GM23338 (cell line): ENCODE measurements at regions not wholly inside any gene's neighbourhood (a gene's known extent, or its start where the extent isn't known, plus 50 kb on each side); places are given as distances from the start of the nearest gene placed in this dataset.
A peak's percentile ranks its signal among the peaks of the same experiment; 100 is the strongest.

Experiments used
- ATAC-seq: fragments of 200-7000 bp; cut with Tn5 transposase; 3 replicates; pipeline ENCODE4 v1.9.1; 2020
- DNase-seq: peaks from one replicate; pipeline ENCODE4 v3.0.0-alpha.2; 2015; ENCODE audit warnings: low spot score
- H2AFZ ChIP-seq: fragments of 200-600 bp; sonication (generic); 2 replicates; pipeline ENCODE4 v1.8.0; 2016; ENCODE audit warnings: antibody characterized with exemption, mild to moderate bottlenecking, moderate library complexity
- H3F3A ChIP-seq: fragments of 200-600 bp; sonication (generic); replicated peaks from 2 replicates; pipeline ENCODE4 v1.8.0; 2017; ENCODE audit warnings: antibody characterized with exemption, mixed run types, low read depth
- H3K27ac ChIP-seq: fragments of 200-600 bp; sonication (generic); 2 replicates; pipeline ENCODE4 v1.6.1; 2016; ENCODE audit warnings: low read depth
- H3K27me3 ChIP-seq: fragments of 200-600 bp; sonication (generic); 2 replicates; pipeline ENCODE4 v1.8.0; 2016; ENCODE audit warnings: mild to moderate bottlenecking, mixed run types, moderate library complexity; ENCODE audit not compliant: insufficient read depth
- H3K36me3 ChIP-seq: fragments of 200-600 bp; sonication (generic); 2 replicates; pipeline ENCODE4 v1.8.0; 2016; ENCODE audit warnings: mild to moderate bottlenecking; ENCODE audit not compliant: insufficient read depth
- H3K4me1 ChIP-seq: fragments of 200-600 bp; sonication (generic); 2 replicates; pipeline ENCODE4 v1.8.0; 2016; ENCODE audit warnings: mild to moderate bottlenecking, moderate library complexity; ENCODE audit not compliant: insufficient read depth
- H3K4me2 ChIP-seq: fragments of 200-600 bp; sonication (generic); 2 replicates; pipeline ENCODE4 v1.7.1; 2017; ENCODE audit warnings: mixed run types
- H3K4me3 ChIP-seq: fragments of 200-600 bp; sonication (generic); 2 replicates; pipeline ENCODE4 v1.6.1; 2016; ENCODE audit warnings: mixed run types
- H3K79me2 ChIP-seq: fragments of 200-600 bp; sonication (generic); replicated peaks from 2 replicates; pipeline ENCODE4 v1.8.0; 2017; ENCODE audit warnings: mild to moderate bottlenecking; ENCODE audit not compliant: insufficient read depth
- H3K9me2 ChIP-seq: fragments of 200-600 bp; sonication (generic); 2 replicates; pipeline ENCODE4 v1.8.0; 2017; ENCODE audit not compliant: insufficient read depth
- H4K20me1 ChIP-seq: fragments of 200-600 bp; sonication (generic); replicated peaks from 2 replicates; pipeline ENCODE4 v1.8.0; 2017; ENCODE audit warnings: mild to moderate bottlenecking; ENCODE audit not compliant: insufficient read depth
- H3K27ac Mint-ChIP-seq: 2 replicates; pipeline ENCODE4 v1.8.0; 2020; ENCODE audit warnings: inconsistent platforms, mild to moderate bottlenecking, moderate library complexity, mixed read lengths
- H3K27me3 Mint-ChIP-seq: 3 replicates; pipeline ENCODE4 v1.8.0; 2022; ENCODE audit warnings: low read depth, mild to moderate bottlenecking, moderate library complexity, mixed read lengths, inconsistent platforms; ENCODE audit not compliant: insufficient read depth, poor library complexity
- H3K36me3 Mint-ChIP-seq: 3 replicates; pipeline ENCODE4 v1.8.0; 2021; ENCODE audit warnings: low read depth, mild to moderate bottlenecking, inconsistent platforms, moderate library complexity, mixed read lengths
- H3K4me1 Mint-ChIP-seq: 3 replicates; pipeline ENCODE4 v1.8.0; 2020; ENCODE audit warnings: mild to moderate bottlenecking, inconsistent platforms, mixed read lengths
- H3K4me3 Mint-ChIP-seq: 3 replicates; pipeline ENCODE4 v1.8.0; 2021; ENCODE audit warnings: moderate library complexity, mild to moderate bottlenecking, inconsistent platforms, mixed read lengths
- H3K9me3 Mint-ChIP-seq: 3 replicates; pipeline ENCODE4 v1.8.0; 2020; ENCODE audit warnings: moderate library complexity, mild to moderate bottlenecking, inconsistent platforms, mixed read lengths
- CREB1 ChIP-seq: fragments of 250-450 bp; sonication (Bioruptor Pico); IDR thresholded peaks from 2 replicates; pipeline ENCODE4 v1.5.0; 2020; ENCODE audit warnings: low read depth, mild to moderate bottlenecking, moderate library complexity
- EZH2 ChIP-seq: fragments of 200-600 bp; sonication (generic); IDR thresholded peaks from one replicate; pipeline ENCODE4 v1.8.0; 2017; ENCODE audit warnings: antibody characterized with exemption, mild to moderate bottlenecking, low read depth; ENCODE audit not compliant: unreplicated experiment
- EZH2phosphoT487 ChIP-seq: fragments of 200-600 bp; sonication (generic); IDR thresholded peaks from one replicate; pipeline ENCODE4 v1.8.1; 2018; ENCODE audit warnings: antibody characterized with exemption; ENCODE audit not compliant: unreplicated experiment
- JUNB ChIP-seq: IDR thresholded peaks from one replicate; pipeline ENCODE4 v1.6.1; 2016; ENCODE audit warnings: antibody characterized with exemption; ENCODE audit not compliant: unreplicated experiment
- NANOG ChIP-seq: IDR thresholded peaks from 2 replicates; pipeline ENCODE4 v1.6.1; 2016; ENCODE audit warnings: antibody characterized with exemption, borderline replicate concordance
- POLR2AphosphoS5 ChIP-seq: IDR thresholded peaks from 2 replicates; pipeline ENCODE4 v1.6.1; 2016; ENCODE audit warnings: antibody characterized with exemption, low read depth
- STAT1 ChIP-seq: IDR thresholded peaks from one replicate; pipeline ENCODE4 v1.6.1; 2016; ENCODE audit warnings: antibody characterized with exemption; ENCODE audit not compliant: unreplicated experiment
- ZNF114 ChIP-seq: fragments of 250-450 bp; sonication (Bioruptor Pico); IDR thresholded peaks from 2 replicates; pipeline ENCODE4 v1.5.0; 2020; ENCODE audit warnings: mild to moderate bottlenecking, moderate library complexity
- ZNF331 ChIP-seq: fragments of 250-450 bp; sonication (Bioruptor Pico); IDR thresholded peaks from 2 replicates; pipeline ENCODE4 v1.5.0; 2020; ENCODE audit warnings: low read depth, mild to moderate bottlenecking, moderate library complexity
- TF ChIP-seq, protein P1 (sequence below): IDR thresholded peaks from one replicate; pipeline ENCODE4 v1.6.1; 2018; ENCODE audit warnings: antibody characterized with exemption; ENCODE audit not compliant: unreplicated experiment
- TF ChIP-seq, protein P2 (sequence below): IDR thresholded peaks from 2 replicates; pipeline ENCODE4 v1.6.1; 2016; ENCODE audit warnings: antibody characterized with exemption
- TF ChIP-seq, protein P3 (sequence below), 2 experiments: fragments of 200-600 bp in 1 of 2; sonication (generic) in 1 of 2; conservative IDR thresholded peaks; 2 replicates each; pipeline versions ENCODE4 v1.5.1 to v1.6.1; 2016 to 2017; ENCODE audit warnings: antibody characterized with exemption in 2 of 2, low read depth in 2 of 2, mild to moderate bottlenecking in 2 of 2, moderate library complexity in 1 of 2

DNA sequence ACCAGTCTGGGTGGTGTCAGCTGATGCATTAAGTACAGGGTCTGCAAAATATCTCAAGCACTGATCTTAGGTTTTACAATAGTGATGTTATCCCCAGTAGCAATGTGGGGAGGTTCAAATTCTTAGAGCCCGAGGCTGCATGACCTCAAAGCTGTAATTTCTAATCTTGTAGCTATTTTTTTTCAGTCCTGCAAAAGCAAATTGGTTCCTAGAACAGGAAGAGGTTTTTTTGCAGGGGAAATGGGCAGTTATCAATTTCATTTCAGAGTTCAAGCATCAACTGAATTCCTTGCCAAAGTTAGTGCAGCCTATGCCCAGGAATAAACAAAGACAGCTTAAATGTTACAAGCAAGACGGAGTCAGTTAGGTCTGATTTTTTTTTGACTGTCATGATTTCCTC, 188.3 kb downstream of the DDX3Y start (continued):
- TF ChIP-seq, protein P1, sequence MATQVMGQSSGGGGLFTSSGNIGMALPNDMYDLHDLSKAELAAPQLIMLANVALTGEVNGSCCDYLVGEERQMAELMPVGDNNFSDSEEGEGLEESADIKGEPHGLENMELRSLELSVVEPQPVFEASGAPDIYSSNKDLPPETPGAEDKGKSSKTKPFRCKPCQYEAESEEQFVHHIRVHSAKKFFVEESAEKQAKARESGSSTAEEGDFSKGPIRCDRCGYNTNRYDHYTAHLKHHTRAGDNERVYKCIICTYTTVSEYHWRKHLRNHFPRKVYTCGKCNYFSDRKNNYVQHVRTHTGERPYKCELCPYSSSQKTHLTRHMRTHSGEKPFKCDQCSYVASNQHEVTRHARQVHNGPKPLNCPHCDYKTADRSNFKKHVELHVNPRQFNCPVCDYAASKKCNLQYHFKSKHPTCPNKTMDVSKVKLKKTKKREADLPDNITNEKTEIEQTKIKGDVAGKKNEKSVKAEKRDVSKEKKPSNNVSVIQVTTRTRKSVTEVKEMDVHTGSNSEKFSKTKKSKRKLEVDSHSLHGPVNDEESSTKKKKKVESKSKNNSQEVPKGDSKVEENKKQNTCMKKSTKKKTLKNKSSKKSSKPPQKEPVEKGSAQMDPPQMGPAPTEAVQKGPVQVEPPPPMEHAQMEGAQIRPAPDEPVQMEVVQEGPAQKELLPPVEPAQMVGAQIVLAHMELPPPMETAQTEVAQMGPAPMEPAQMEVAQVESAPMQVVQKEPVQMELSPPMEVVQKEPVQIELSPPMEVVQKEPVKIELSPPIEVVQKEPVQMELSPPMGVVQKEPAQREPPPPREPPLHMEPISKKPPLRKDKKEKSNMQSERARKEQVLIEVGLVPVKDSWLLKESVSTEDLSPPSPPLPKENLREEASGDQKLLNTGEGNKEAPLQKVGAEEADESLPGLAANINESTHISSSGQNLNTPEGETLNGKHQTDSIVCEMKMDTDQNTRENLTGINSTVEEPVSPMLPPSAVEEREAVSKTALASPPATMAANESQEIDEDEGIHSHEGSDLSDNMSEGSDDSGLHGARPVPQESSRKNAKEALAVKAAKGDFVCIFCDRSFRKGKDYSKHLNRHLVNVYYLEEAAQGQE = no peak
- TF ChIP-seq POLR2AphosphoS5 (no peak), STAT1 (no peak), EZH2 (no peak), ZNF331 (CRISPR knock-in tag) (no peak), NANOG (no peak), ZNF114 (no peak), EZH2phosphoT487 (no peak), JUNB (no peak), CREB1 (no peak)
- TF ChIP-seq, protein P2, sequence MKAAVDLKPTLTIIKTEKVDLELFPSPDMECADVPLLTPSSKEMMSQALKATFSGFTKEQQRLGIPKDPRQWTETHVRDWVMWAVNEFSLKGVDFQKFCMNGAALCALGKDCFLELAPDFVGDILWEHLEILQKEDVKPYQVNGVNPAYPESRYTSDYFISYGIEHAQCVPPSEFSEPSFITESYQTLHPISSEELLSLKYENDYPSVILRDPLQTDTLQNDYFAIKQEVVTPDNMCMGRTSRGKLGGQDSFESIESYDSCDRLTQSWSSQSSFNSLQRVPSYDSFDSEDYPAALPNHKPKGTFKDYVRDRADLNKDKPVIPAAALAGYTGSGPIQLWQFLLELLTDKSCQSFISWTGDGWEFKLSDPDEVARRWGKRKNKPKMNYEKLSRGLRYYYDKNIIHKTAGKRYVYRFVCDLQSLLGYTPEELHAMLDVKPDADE = no peak
- TF ChIP-seq, protein P3, sequence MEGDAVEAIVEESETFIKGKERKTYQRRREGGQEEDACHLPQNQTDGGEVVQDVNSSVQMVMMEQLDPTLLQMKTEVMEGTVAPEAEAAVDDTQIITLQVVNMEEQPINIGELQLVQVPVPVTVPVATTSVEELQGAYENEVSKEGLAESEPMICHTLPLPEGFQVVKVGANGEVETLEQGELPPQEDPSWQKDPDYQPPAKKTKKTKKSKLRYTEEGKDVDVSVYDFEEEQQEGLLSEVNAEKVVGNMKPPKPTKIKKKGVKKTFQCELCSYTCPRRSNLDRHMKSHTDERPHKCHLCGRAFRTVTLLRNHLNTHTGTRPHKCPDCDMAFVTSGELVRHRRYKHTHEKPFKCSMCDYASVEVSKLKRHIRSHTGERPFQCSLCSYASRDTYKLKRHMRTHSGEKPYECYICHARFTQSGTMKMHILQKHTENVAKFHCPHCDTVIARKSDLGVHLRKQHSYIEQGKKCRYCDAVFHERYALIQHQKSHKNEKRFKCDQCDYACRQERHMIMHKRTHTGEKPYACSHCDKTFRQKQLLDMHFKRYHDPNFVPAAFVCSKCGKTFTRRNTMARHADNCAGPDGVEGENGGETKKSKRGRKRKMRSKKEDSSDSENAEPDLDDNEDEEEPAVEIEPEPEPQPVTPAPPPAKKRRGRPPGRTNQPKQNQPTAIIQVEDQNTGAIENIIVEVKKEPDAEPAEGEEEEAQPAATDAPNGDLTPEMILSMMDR (conservative IDR thresholded peaks at IDR 0.05; ENCODE audit: low read depth in 2 of 2) = no peak

DNA sequence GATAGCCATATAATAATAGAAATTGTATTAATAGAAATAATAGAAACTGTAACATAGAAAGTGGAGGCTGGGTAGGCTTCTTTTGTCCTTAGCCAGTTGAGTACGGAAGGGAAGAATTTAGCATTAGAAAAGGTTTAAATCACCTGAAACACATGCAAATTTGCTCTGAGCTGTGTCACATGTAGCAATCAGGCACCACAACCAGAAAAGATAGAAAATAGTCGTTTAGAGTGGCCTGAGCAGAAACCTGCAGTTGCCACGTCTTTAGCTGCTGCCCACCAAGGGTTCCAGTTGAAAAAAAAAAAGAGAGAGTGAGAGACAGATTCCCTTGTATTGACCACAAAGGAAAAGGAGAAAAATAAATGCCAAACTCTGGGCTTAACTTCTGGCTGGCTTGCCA, 188.8 kb downstream of the DDX3Y start:
- Histone ChIP-seq H3K9me2 (peaks cover 9% of the 10 kb centered on the region; the same call in 1 of the 2 replicates), H3K36me3 (peaks cover 6% of the 10 kb centered on the region; the same call in 1 of the 2 replicates), H3K4me2 (peak overlapping the region; percentile 40), H3K79me2 (no peaks in the 10 kb centered on the region), H4K20me1 (no peaks in the 10 kb centered on the region), H2AFZ (no peak overlapping the region), H3K27ac (peak overlapping the region; percentile 99), H3K4me3 (no peak overlapping the region), H3K4me1 (peaks cover 11% of the 10 kb centered on the region), H3F3A (peaks cover 6% of the 10 kb centered on the region; the same call in 1 of the 2 replicates), H3K27me3 (no peaks in the 10 kb centered on the region)
- peaks cover 19% of the 10 kb centered on the region for H3K4me1 Mint-ChIP-seq
- no peak overlapping the region; the same call in 2 of the 3 replicates for H3K4me3 Mint-ChIP-seq
- peaks cover 37% of the 10 kb centered on the region for H3K9me3 Mint-ChIP-seq
- ATAC-seq (peak; percentile 93), DNase-seq (peak; percentile 76)
- H3K27me3 Mint-ChIP-seq = peaks cover 6% of the 10 kb centered on the region
- H3K36me3 Mint-ChIP-seq = peaks cover 41% of the 10 kb centered on the region
- H3K27ac Mint-ChIP-seq = peak overlapping the region; percentile 99
- no peak for TF ChIP-seq EZH2phosphoT487
- TF ChIP-seq CREB1 = no peak
- no peak for TF ChIP-seq NANOG
- no peak for TF ChIP-seq STAT1
- TF ChIP-seq ZNF114 = no peak
- no peak for TF ChIP-seq EZH2
- TF ChIP-seq POLR2AphosphoS5 = no peak
- TF ChIP-seq, protein P3 (conservative IDR thresholded peaks at IDR 0.05; ENCODE audit: low read depth in 2 of 2) = no peak
- TF ChIP-seq, protein P2 = no peak
- TF ChIP-seq, protein P1 = no peak
